SK-N-SH (cell line): ENCODE measurements at regions not wholly inside any gene's neighbourhood (a gene's known extent, or its start where the extent isn't known, plus 50 kb on each side); places are given as distances from the start of the nearest gene placed in this dataset.

ENCODE experiments used
- CTCF ChIA-PET: fragments of 300-600, 350-600 bp; formaldehyde crosslinking; extraction: SDS; loops from one replicate; lab custom pipeline; 2021; lab: Yijun Ruan, JAX
- POLR2A ChIA-PET: fragments of 350-600 bp; sonication (Branson Sonifier 250); formaldehyde crosslinking; extraction: SDS; loops from one replicate; lab custom pipeline; 2020; ENCODE audit warnings: antibody characterized with exemption, inconsistent platforms; lab: Yijun Ruan, JAX
- DNase-seq: peaks from one replicate; pipeline ENCODE4 v3.0.0; 2012
- H2AFZ ChIP-seq: fragments of 200-600 bp; sonication (generic); 2 replicates; pipeline ENCODE4 v1.8.1; 2016; ENCODE audit warnings: antibody characterized with exemption, mild to moderate bottlenecking, low read depth
- H3F3A ChIP-seq: fragments of 200-600 bp; sonication (generic); replicated peaks from 2 replicates; pipeline ENCODE3; 2016; ENCODE audit warnings: antibody characterized with exemption, mild to moderate bottlenecking; ENCODE audit not compliant: insufficient read depth
- H3K27ac ChIP-seq, 2 experiments: fragments of 200-500 bp in 1 of 2; fragments of 200-600 bp in 1 of 2; sonication (Bioruptor generic) in 1 of 2; sonication (generic), shearing (Covaris generic) in 1 of 2; 2 replicates each; pipeline versions ENCODE4 v1.5.1 to v1.6.1; 2014 to 2016; ENCODE audit warnings: low read depth in 2 of 2, inconsistent platforms in 1 of 2, low read length in 1 of 2, mild to moderate bottlenecking in 1 of 2, mixed read lengths in 1 of 2
- H3K27me3 ChIP-seq: fragments of 200-600 bp; sonication (generic), shearing (Covaris generic); 2 replicates; pipeline ENCODE4 v1.6.1; 2016; ENCODE audit warnings: mixed run types; ENCODE audit not compliant: insufficient read depth
- H3K36me3 ChIP-seq, 2 experiments: fragments of 200-500 bp in 1 of 2; fragments of 200-600 bp in 1 of 2; sonication (Bioruptor generic) in 1 of 2; sonication (generic) in 1 of 2; replicated peaks in 1 of 2; 2 replicates each; pipeline versions ENCODE3 to v1.5.1; 2014 to 2016; ENCODE audit warnings: low read length in 1 of 2, mild to moderate bottlenecking in 1 of 2; ENCODE audit not compliant: insufficient read depth in 2 of 2, control insufficient read depth in 1 of 2
- H3K4me1 ChIP-seq, 2 experiments: fragments of 200-500 bp in 1 of 2; fragments of 200-600 bp in 1 of 2; sonication (Bioruptor generic) in 1 of 2; sonication (generic), shearing (Covaris generic) in 1 of 2; 2 replicates each; pipeline versions ENCODE4 v1.5.1 to v1.6.1; 2014 to 2016; ENCODE audit warnings: low read depth in 1 of 2, low read length in 1 of 2, mixed run types in 1 of 2; ENCODE audit not compliant: insufficient read depth in 2 of 2, control insufficient read depth in 1 of 2
- H3K4me2 ChIP-seq: fragments of 200-600 bp; sonication (generic), shearing (Covaris generic); 2 replicates; pipeline ENCODE4 v1.6.1; 2017; ENCODE audit warnings: mixed run types
- H3K4me3 ChIP-seq, 2 experiments: fragments of 200-500 bp in 1 of 2; fragments of 200-600 bp in 1 of 2; sonication (Bioruptor generic) in 1 of 2; sonication (generic), shearing (Covaris generic) in 1 of 2; 2 replicates each; pipeline versions ENCODE4 v1.5.1 to v1.8.1; 2014 to 2016; ENCODE audit warnings: low read depth in 2 of 2, inconsistent platforms in 1 of 2, low read length in 1 of 2, mild to moderate bottlenecking in 1 of 2, mixed read lengths in 1 of 2, moderate library complexity in 1 of 2
- H3K79me2 ChIP-seq: fragments of 200-600 bp; sonication (generic); 2 replicates; pipeline ENCODE4 v1.8.1; 2017; ENCODE audit warnings: mild to moderate bottlenecking; ENCODE audit not compliant: insufficient read depth
- H3K9ac ChIP-seq: fragments of 200-600 bp; sonication (generic); 2 replicates; pipeline ENCODE4 v1.6.1; 2017; ENCODE audit warnings: mixed run types
- H3K9me2 ChIP-seq: fragments of 200-600 bp; sonication (generic); 2 replicates; pipeline ENCODE4 v1.6.1; 2017; ENCODE audit warnings: mixed run types
- H3K9me3 ChIP-seq: fragments of 200-600 bp; sonication (generic); 2 replicates; pipeline ENCODE4 v1.6.1; 2017; ENCODE audit warnings: mixed run types, mild to moderate bottlenecking, moderate library complexity
- H4K20me1 ChIP-seq: fragments of 200-600 bp; sonication (generic); 2 replicates; pipeline ENCODE4 v1.6.1; 2017; ENCODE audit warnings: mild to moderate bottlenecking, mixed run types; ENCODE audit not compliant: insufficient read depth
- CTCF ChIP-seq: fragments of 200-600 bp; sonication (generic); IDR thresholded peaks from 2 replicates; pipeline ENCODE4 v1.6.1; 2017; ENCODE audit warnings: antibody characterized with exemption, mild to moderate bottlenecking, moderate library complexity
- ELF1 ChIP-seq: IDR thresholded peaks from 2 replicates; pipeline ENCODE4 v1.4.0; 2012
- EP300 ChIP-seq, 2 experiments: IDR thresholded peaks; 2 replicates each; pipeline versions ENCODE4 v1.4.0 to v1.6.1; 2012; ENCODE audit warnings: borderline replicate concordance in 1 of 2, low read depth in 1 of 2, low read length in 1 of 2
- EZH2phosphoT487 ChIP-seq: fragments of 200-600 bp; sonication (generic); IDR thresholded peaks from 2 replicates; pipeline ENCODE4 v1.6.1; 2017; ENCODE audit warnings: low read depth, mixed run types, mild to moderate bottlenecking, antibody characterized with exemption, moderate library complexity, borderline replicate concordance
- GATA2 ChIP-seq: sonication (generic); formaldehyde crosslinking; IDR thresholded peaks from 2 replicates; pipeline ENCODE4 v1.5.0; 2020; ENCODE audit warnings: mild to moderate bottlenecking, missing genetic modification reagents
- JUND ChIP-seq: IDR thresholded peaks from 2 replicates; pipeline ENCODE4 v1.4.0; 2012
- MAX ChIP-seq: IDR thresholded peaks from 2 replicates; pipeline ENCODE4 v1.4.0; 2012; ENCODE audit warnings: low read depth
- NFIC ChIP-seq: IDR thresholded peaks from 2 replicates; pipeline ENCODE4 v1.4.0; 2012; ENCODE audit warnings: borderline replicate concordance
- POLR2AphosphoS5 ChIP-seq: IDR thresholded peaks from 2 replicates; pipeline ENCODE4 v1.6.1; 2012; ENCODE audit warnings: low read depth, low read length
- SMC3 ChIP-seq: IDR thresholded peaks from 2 replicates; pipeline ENCODE4 v1.6.1; 2012; ENCODE audit warnings: low read depth, low read length, improper control_type of control experiment
- ZBTB33 ChIP-seq: IDR thresholded peaks from 2 replicates; pipeline ENCODE4 v1.4.0; 2012; ENCODE audit warnings: low read depth, borderline replicate concordance
- WGBS: methylation state at CpG from one replicate; pipeline ENCODE4 v1.1.6; 2017; ENCODE audit warnings: low lambda C conversion rate; 5-methylcytosine and 5-hydroxymethylcytosine counted together

- CTCF ChIA-PET = no interaction called here
- H3K27ac ChIP-seq = no peak overlapping the region
- 5% methylated on average over 7 of the region's 16 CpGs for WGBS
Observed at GRCh38 chr22:48250286-48250895, 1487.9 kb downstream of the TBC1D22A start.

More at GRCh38 chr22:48250286-48250895, 1487.9 kb downstream of the TBC1D22A start:
- Histone ChIP-seq H3K4me3 (no peak overlapping the region), H3K9me3 (no peaks in the 10 kb centered on the region), H3F3A (no peaks in the 10 kb centered on the region), H2AFZ (no peak overlapping the region), H3K4me2 (no peak overlapping the region), H3K36me3 (no peaks in the 10 kb centered on the region), H3K9me2 (no peaks in the 10 kb centered on the region), H3K27me3 (peaks cover 18% of the 10 kb centered on the region; the same call in 1 of the 2 replicates), H3K79me2 (no peaks in the 10 kb centered on the region), H3K9ac (no peak overlapping the region), H3K4me1 (no peaks in the 10 kb centered on the region), H4K20me1 (no peaks in the 10 kb centered on the region)
- DNase-seq = no peak
- POLR2A ChIA-PET = no interaction called here
- TF ChIP-seq CTCF = no peak
- TF ChIP-seq ELF1 = no peak
- TF ChIP-seq EZH2phosphoT487 = no peak
- TF ChIP-seq NFIC = no peak
- no peak for TF ChIP-seq JUND
- TF ChIP-seq GATA2 (CRISPR knock-in tag) = no peak
- TF ChIP-seq SMC3 = no peak
- TF ChIP-seq POLR2AphosphoS5 = no peak
- no peak for TF ChIP-seq ZBTB33
- TF ChIP-seq EP300 (IDR thresholded peaks at IDR 0.05; ENCODE audit: borderline replicate concordance in 1 of 2, low read depth in 1 of 2, low read length in 1 of 2) = no peak
- no peak for TF ChIP-seq MAX
